ENCODE measurements at regions not wholly inside any gene's neighbourhood (a gene's known extent, or its start where the extent isn't known, plus 50 kb on each side); places are given as distances from the start of the nearest gene placed in this dataset.
"Not testable (repeated sequence)": the region's sequence is repeated elsewhere in the genome, so short reads cannot be mapped to it uniquely, and the experiment has no call there.

- no peak overlapping the region for H3K4me3 ChIP-seq (ENCODE audit: control insufficient read depth in 1 of 7, extremely low read depth in 1 of 7, insufficient read depth in 4 of 7, low read depth in 2 of 7, low read length in 6 of 7)
- 11% methylated on average over 3 of the region's 3 CpGs for WGBS (ENCODE audit: insufficient coverage)
- H3K4me1 ChIP-seq (ENCODE audit: control extremely low read depth in 1 of 4, control insufficient read depth in 4 of 4, insufficient read depth in 4 of 4, low read length in 3 of 4) = peaks cover 0 to 3% (median 2%) of the 10 kb centered on the region in 4 experiments
- H3K36me3 ChIP-seq (ENCODE audit: control insufficient read depth in 4 of 4, insufficient read depth in 4 of 4, low read length in 3 of 4) = no peaks in the 10 kb centered on the region
- peak; percentile 1 to 61 (median 23) for DNase-seq
- CTCF ChIA-PET = no interaction called here
- no peak overlapping the region for H3K27ac ChIP-seq (ENCODE audit: insufficient read depth in 1 of 2, low read depth in 1 of 2, low read length in 2 of 2, poor library complexity in 1 of 2, severe bottlenecking in 2 of 2)
- no peaks in the 10 kb centered on the region for H3K9me3 ChIP-seq (ENCODE audit: control extremely low read depth in 1 of 5, control insufficient read depth in 4 of 5, insufficient read depth in 2 of 5, low read depth in 1 of 5, low read length in 4 of 5)
- POLR2A ChIA-PET = no interaction called here
- peaks cover 0 to 2% (median 0%) of the 10 kb centered on the region in 5 experiments for H3K27me3 ChIP-seq (replicated peaks in 2 of 5; ENCODE audit: control insufficient read depth in 4 of 5, insufficient read depth in 5 of 5, low read length in 4 of 5)
Observed at GRCh38 chr9:29422438-29422837, 1849.2 kb upstream of the C9orf72 start.

- H3K4me3 ChIP-seq (ENCODE audit: control insufficient read depth in 1 of 7, extremely low read depth in 1 of 7, insufficient read depth in 4 of 7, low read depth in 2 of 7, low read length in 6 of 7) = no peak overlapping the region
- no peaks in the 10 kb centered on the region for H3K36me3 ChIP-seq (ENCODE audit: control insufficient read depth in 4 of 4, insufficient read depth in 4 of 4, low read length in 3 of 4)
- H3K27ac ChIP-seq (ENCODE audit: insufficient read depth in 1 of 2, low read depth in 1 of 2, low read length in 2 of 2, poor library complexity in 1 of 2, severe bottlenecking in 2 of 2) = no peak overlapping the region
- peaks cover 0 to 2% (median 0%) of the 10 kb centered on the region in 4 experiments for H3K4me1 ChIP-seq (ENCODE audit: control extremely low read depth in 1 of 4, control insufficient read depth in 4 of 4, insufficient read depth in 4 of 4, low read length in 3 of 4)
- no peaks in the 10 kb centered on the region for H3K9me3 ChIP-seq (ENCODE audit: control extremely low read depth in 1 of 5, control insufficient read depth in 4 of 5, insufficient read depth in 2 of 5, low read depth in 1 of 5, low read length in 4 of 5)
- POLR2A ChIA-PET = no interaction called here
- CTCF ChIA-PET = no interaction called here
- no peaks in the 10 kb centered on the region for H3K27me3 ChIP-seq (replicated peaks in 2 of 5; ENCODE audit: control insufficient read depth in 4 of 5, insufficient read depth in 5 of 5, low read length in 4 of 5)
- no peak for DNase-seq
Observed at GRCh38 chr9:29432191-29432590, 1858.9 kb upstream of the C9orf72 start.

- H3K36me3 ChIP-seq (ENCODE audit: control insufficient read depth in 4 of 4, insufficient read depth in 4 of 4, low read length in 3 of 4); POLR2A ChIA-PET; CTCF ChIA-PET; H3K4me3 ChIP-seq (ENCODE audit: control insufficient read depth in 1 of 7, extremely low read depth in 1 of 7, insufficient read depth in 4 of 7, low read depth in 2 of 7, low read length in 6 of 7); H3K27ac ChIP-seq (ENCODE audit: insufficient read depth in 1 of 2, low read depth in 1 of 2, low read length in 2 of 2, poor library complexity in 1 of 2, severe bottlenecking in 2 of 2); H3K4me1 ChIP-seq (ENCODE audit: control extremely low read depth in 1 of 4, control insufficient read depth in 4 of 4, insufficient read depth in 4 of 4, low read length in 3 of 4); H3K27me3 ChIP-seq (replicated peaks in 2 of 5; ENCODE audit: control insufficient read depth in 4 of 5, insufficient read depth in 5 of 5, low read length in 4 of 5); H3K9me3 ChIP-seq (ENCODE audit: control extremely low read depth in 1 of 5, control insufficient read depth in 4 of 5, insufficient read depth in 2 of 5, low read depth in 1 of 5, low read length in 4 of 5); DNase-seq: not testable (repeated sequence)
- WGBS (ENCODE audit: insufficient coverage) = 100% methylated on average over 1 of the region's 2 CpGs
Observed at GRCh38 chr9:29432656-29433055, 1859.4 kb upstream of the C9orf72 start.

GRCh38 chr9:29435368-29435767, 1862.1 kb upstream of the C9orf72 start:
- H3K36me3 ChIP-seq (ENCODE audit: control insufficient read depth in 4 of 4, insufficient read depth in 4 of 4, low read length in 3 of 4) = no peaks in the 10 kb centered on the region
- no peaks in the 10 kb centered on the region for H3K27me3 ChIP-seq (replicated peaks in 2 of 5; ENCODE audit: control insufficient read depth in 4 of 5, insufficient read depth in 5 of 5, low read length in 4 of 5)
- ChIA-PET POLR2A (no interaction called here), CTCF (no interaction called here)
- DNase-seq = no peak
- peaks cover 0 to 10% (median 0%) of the 10 kb centered on the region in 4 experiments for H3K4me1 ChIP-seq (ENCODE audit: control extremely low read depth in 1 of 4, control insufficient read depth in 4 of 4, insufficient read depth in 4 of 4, low read length in 3 of 4)
- H3K4me3 ChIP-seq (ENCODE audit: control insufficient read depth in 1 of 7, extremely low read depth in 1 of 7, insufficient read depth in 4 of 7, low read depth in 2 of 7, low read length in 6 of 7) = no peak overlapping the region
- no CpG with 5 or more reads among the region's 1 CpG for WGBS (ENCODE audit: insufficient coverage)
- no peaks in the 10 kb centered on the region for H3K9me3 ChIP-seq (ENCODE audit: control extremely low read depth in 1 of 5, control insufficient read depth in 4 of 5, insufficient read depth in 2 of 5, low read depth in 1 of 5, low read length in 4 of 5)
- no peak overlapping the region for H3K27ac ChIP-seq (ENCODE audit: insufficient read depth in 1 of 2, low read depth in 1 of 2, low read length in 2 of 2, poor library complexity in 1 of 2, severe bottlenecking in 2 of 2)

- Histone ChIP-seq H3K27ac (ENCODE audit: insufficient read depth in 1 of 2, low read depth in 1 of 2, low read length in 2 of 2, poor library complexity in 1 of 2, severe bottlenecking in 2 of 2) (no peak overlapping the region), H3K4me1 (ENCODE audit: control extremely low read depth in 1 of 4, control insufficient read depth in 4 of 4, insufficient read depth in 4 of 4, low read length in 3 of 4) (peaks cover 0 to 10% (median 0%) of the 10 kb centered on the region in 4 experiments), H3K27me3 (replicated peaks in 2 of 5; ENCODE audit: control insufficient read depth in 4 of 5, insufficient read depth in 5 of 5, low read length in 4 of 5) (no peaks in the 10 kb centered on the region), H3K4me3 (ENCODE audit: control insufficient read depth in 1 of 7, extremely low read depth in 1 of 7, insufficient read depth in 4 of 7, low read depth in 2 of 7, low read length in 6 of 7) (no peak overlapping the region), H3K9me3 (ENCODE audit: control extremely low read depth in 1 of 5, control insufficient read depth in 4 of 5, insufficient read depth in 2 of 5, low read depth in 1 of 5, low read length in 4 of 5) (no peaks in the 10 kb centered on the region), H3K36me3 (ENCODE audit: control insufficient read depth in 4 of 4, insufficient read depth in 4 of 4, low read length in 3 of 4) (no peaks in the 10 kb centered on the region)
- WGBS (ENCODE audit: insufficient coverage) = 86% methylated on average over 2 of the region's 3 CpGs
- DNase-seq = no peak
- POLR2A ChIA-PET = no interaction called here
- CTCF ChIA-PET = no interaction called here
Observed at GRCh38 chr9:29437526-29437925, 1864.2 kb upstream of the C9orf72 start.

GRCh38 chr9:29439961-29440360, 1866.7 kb upstream of the C9orf72 start:
- peaks cover 0 to 10% (median 0%) of the 10 kb centered on the region in 4 experiments for H3K4me1 ChIP-seq (ENCODE audit: control extremely low read depth in 1 of 4, control insufficient read depth in 4 of 4, insufficient read depth in 4 of 4, low read length in 3 of 4)
- POLR2A ChIA-PET = no interaction called here
- CTCF ChIA-PET = no interaction called here
- no peaks in the 10 kb centered on the region for H3K27me3 ChIP-seq (replicated peaks in 2 of 5; ENCODE audit: control insufficient read depth in 4 of 5, insufficient read depth in 5 of 5, low read length in 4 of 5)
- H3K4me3 ChIP-seq (ENCODE audit: control insufficient read depth in 1 of 7, extremely low read depth in 1 of 7, insufficient read depth in 4 of 7, low read depth in 2 of 7, low read length in 6 of 7) = no peak overlapping the region
- WGBS (ENCODE audit: insufficient coverage) = 74% methylated on average over 2 of the region's 2 CpGs
- no peak for DNase-seq
- H3K9me3 ChIP-seq (ENCODE audit: control extremely low read depth in 1 of 5, control insufficient read depth in 4 of 5, insufficient read depth in 2 of 5, low read depth in 1 of 5, low read length in 4 of 5) = no peaks in the 10 kb centered on the region
- no peaks in the 10 kb centered on the region for H3K36me3 ChIP-seq (ENCODE audit: control insufficient read depth in 4 of 4, insufficient read depth in 4 of 4, low read length in 3 of 4)
- no peak overlapping the region for H3K27ac ChIP-seq (ENCODE audit: insufficient read depth in 1 of 2, low read depth in 1 of 2, low read length in 2 of 2, poor library complexity in 1 of 2, severe bottlenecking in 2 of 2)

GRCh38 chr9:29440449-29440848, 1867.2 kb upstream of the C9orf72 start:
- Histone ChIP-seq H3K9me3 (ENCODE audit: control extremely low read depth in 1 of 5, control insufficient read depth in 4 of 5, insufficient read depth in 2 of 5, low read depth in 1 of 5, low read length in 4 of 5) (no peaks in the 10 kb centered on the region), H3K27ac (ENCODE audit: insufficient read depth in 1 of 2, low read depth in 1 of 2, low read length in 2 of 2, poor library complexity in 1 of 2, severe bottlenecking in 2 of 2) (no peak overlapping the region), H3K27me3 (replicated peaks in 2 of 5; ENCODE audit: control insufficient read depth in 4 of 5, insufficient read depth in 5 of 5, low read length in 4 of 5) (no peaks in the 10 kb centered on the region), H3K4me1 (ENCODE audit: control extremely low read depth in 1 of 4, control insufficient read depth in 4 of 4, insufficient read depth in 4 of 4, low read length in 3 of 4) (peaks cover 0 to 10% (median 0%) of the 10 kb centered on the region in 4 experiments), H3K4me3 (ENCODE audit: control insufficient read depth in 1 of 7, extremely low read depth in 1 of 7, insufficient read depth in 4 of 7, low read depth in 2 of 7, low read length in 6 of 7) (no peak overlapping the region), H3K36me3 (ENCODE audit: control insufficient read depth in 4 of 4, insufficient read depth in 4 of 4, low read length in 3 of 4) (no peaks in the 10 kb centered on the region)
- no peak for DNase-seq
- POLR2A ChIA-PET = no interaction called here
- CTCF ChIA-PET = no interaction called here
- 90% methylated on average over 2 of the region's 4 CpGs for WGBS (ENCODE audit: insufficient coverage)
